ENCODE measurements at regions not wholly inside any gene's neighbourhood (a gene's known extent, or its start where the extent isn't known, plus 50 kb on each side); places are given as distances from the start of the nearest gene placed in this dataset.
"Not testable (repeated sequence)": the region's sequence is repeated elsewhere in the genome, so short reads cannot be mapped to it uniquely, and the experiment has no call there.

- no peak for TF ChIP-seq CTCF (conservative IDR thresholded peaks at IDR 0.05; ENCODE audit: low read depth, low read length)
- no peak overlapping the region for H3K4me3 ChIP-seq (ENCODE audit: low read length)
- DNase-seq (ENCODE audit: low read depth): no peak
These were observed 641.6 kb downstream of the SH2D4B start for GRCh38 chr10:81179324-81179723.

DNA sequence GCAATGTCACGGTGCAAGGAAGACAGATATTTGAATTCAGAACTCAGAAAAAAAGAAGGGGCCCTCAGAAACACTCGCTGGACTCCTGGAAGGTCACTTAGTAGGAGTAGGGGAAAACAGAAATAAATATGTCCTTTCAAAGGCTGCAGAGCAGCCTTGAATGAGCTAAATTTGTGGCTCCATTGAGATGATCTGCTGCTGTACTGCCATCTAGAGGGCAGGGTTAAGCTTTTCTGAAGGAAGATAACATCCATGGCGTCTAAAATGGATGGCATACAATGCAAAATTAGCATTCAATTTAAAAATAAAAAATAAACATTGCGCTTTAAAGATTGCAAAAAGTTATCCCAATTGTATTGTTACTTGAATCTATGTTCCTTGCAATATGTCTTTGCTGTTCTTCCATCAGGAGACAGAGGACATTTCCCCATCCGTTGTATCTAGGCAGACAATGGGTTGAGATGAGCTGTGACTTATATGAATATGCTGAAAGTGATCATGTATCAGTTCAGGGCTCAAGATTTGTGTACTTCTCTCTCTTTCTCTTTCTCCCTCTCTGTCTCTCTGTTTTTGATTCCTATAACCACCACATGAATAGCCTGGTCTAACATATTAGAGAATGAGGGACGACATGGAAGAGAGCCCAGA, 642.2 kb downstream of the SH2D4B start:
- DNase-seq (ENCODE audit: low read depth): no peak

GRCh38 chr10:81182296-81182695, 644.6 kb downstream of the SH2D4B start:
- H3K4me3 ChIP-seq (ENCODE audit: low read length): no peak overlapping the region
- TF ChIP-seq CTCF (conservative IDR thresholded peaks at IDR 0.05; ENCODE audit: low read depth, low read length): no peak

More for the DNA sequence above, 642.2 kb downstream of the SH2D4B start:
- H3K4me3 ChIP-seq (ENCODE audit: low read length): no peak overlapping the region
- peak; percentile 59 for TF ChIP-seq CTCF (conservative IDR thresholded peaks at IDR 0.05; ENCODE audit: low read depth, low read length)

GRCh38 chr10:81192221-81192788, 654.6 kb downstream of the SH2D4B start:
- TF ChIP-seq CTCF (conservative IDR thresholded peaks at IDR 0.05; ENCODE audit: low read depth, low read length): no peak
- DNase-seq (ENCODE audit: low read depth): no peak

More at GRCh38 chr10:81182296-81182695, 644.6 kb downstream of the SH2D4B start:
- DNase-seq (ENCODE audit: low read depth): no peak

DNA sequence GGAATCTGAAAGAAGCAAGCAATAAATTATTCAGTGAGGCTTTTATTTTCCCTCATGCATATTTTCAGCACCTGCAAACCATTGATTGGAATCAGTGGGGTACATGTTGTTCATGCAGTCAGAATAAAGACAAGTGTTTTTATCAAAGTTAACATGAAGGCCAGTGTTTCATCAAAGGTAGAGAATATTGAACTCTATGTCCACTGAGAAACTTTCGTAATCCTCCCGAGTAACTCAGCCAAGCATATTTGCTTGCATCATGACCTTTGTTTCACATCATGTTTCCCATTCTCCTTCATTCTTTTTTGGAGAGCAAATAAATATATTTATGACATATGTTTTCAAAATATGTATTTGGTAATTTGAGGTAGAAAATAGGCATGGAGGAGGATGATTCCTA, 663.1 kb downstream of the SH2D4B start:
- H3K4me3 ChIP-seq (ENCODE audit: low read length): no peak overlapping the region
- DNase-seq (ENCODE audit: low read depth): no peak
- TF ChIP-seq CTCF (conservative IDR thresholded peaks at IDR 0.05; ENCODE audit: low read depth, low read length): no peak

More at GRCh38 chr10:81192221-81192788, 654.6 kb downstream of the SH2D4B start:
- no peak overlapping the region for H3K4me3 ChIP-seq (ENCODE audit: low read length)

DNA sequence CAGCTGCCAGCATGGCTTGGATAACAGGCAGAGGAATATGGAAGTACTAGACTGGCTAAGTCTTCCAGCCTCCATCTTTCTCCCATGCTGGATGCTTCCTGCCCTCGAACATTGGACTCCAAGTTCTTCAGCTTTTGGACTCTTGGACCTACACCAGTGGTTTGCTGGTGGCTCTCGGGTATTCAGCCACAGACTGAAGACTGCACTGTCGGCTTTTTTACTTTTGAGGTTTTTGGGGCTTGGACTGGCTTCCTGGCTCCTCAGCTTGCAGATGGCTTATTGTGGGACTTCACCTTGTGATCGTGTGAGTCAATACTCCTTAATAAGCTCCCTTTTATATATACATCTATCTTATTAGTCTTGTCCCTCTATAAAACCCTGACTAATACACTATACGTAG, 667.6 kb upstream of the NRG3 start:
- DNase-seq (ENCODE audit: low read depth); H3K4me3 ChIP-seq (ENCODE audit: low read length): not testable (repeated sequence)

DNA sequence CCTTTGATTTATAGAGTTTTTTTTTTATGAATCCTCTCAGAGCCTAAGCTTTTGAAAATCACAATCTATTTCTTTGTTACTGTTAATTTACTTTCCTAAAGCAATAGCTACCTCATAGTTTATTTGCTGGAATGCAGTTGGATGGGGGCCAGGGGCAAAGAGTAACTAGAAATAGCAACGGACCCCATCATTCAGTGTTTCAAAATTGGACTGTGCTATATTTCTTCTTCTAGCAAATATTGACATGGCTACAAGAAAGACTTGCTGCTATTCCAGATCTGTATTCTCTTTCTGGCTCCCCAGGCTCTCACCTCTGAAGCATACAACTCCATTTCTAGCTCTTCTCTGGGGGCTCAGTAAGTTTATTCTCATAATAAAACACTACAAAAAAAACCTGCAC, 661.6 kb upstream of the NRG3 start:
- H3K4me3 ChIP-seq (ENCODE audit: low read length): no peak overlapping the region
- DNase-seq (ENCODE audit: low read depth): no peak
- no peak for TF ChIP-seq CTCF (conservative IDR thresholded peaks at IDR 0.05; ENCODE audit: low read depth, low read length)

Measured in retinal pigment epithelial cell (primary cell).